Tibial nerve (tissue), 4 donors: ENCODE measurements at regions not wholly inside any gene's neighbourhood (a gene's known extent, or its start where the extent isn't known, plus 50 kb on each side); places are given as distances from the start of the nearest gene placed in this dataset.

Experiments
- CTCF ChIP-seq, 5 experiments: fragments of 200-600 bp in 3 of 5; fragments of 450-650 bp in 2 of 5; sonication (generic) in 3 of 5; IDR thresholded peaks; one replicate each; pipeline ENCODE4 v1.5.1; 2016 to 2019; ENCODE audit warnings: antibody characterized with exemption in 5 of 5, mild to moderate bottlenecking in 3 of 5, moderate library complexity in 2 of 5
- EP300 ChIP-seq, 2 donors: sonication (generic); formaldehyde crosslinking; IDR thresholded peaks; one replicate each; pipeline ENCODE4 v1.6.1; 2017; ENCODE audit warnings: antibody characterized with exemption in 2 of 2, mild to moderate bottlenecking in 1 of 2
- POLR2A ChIP-seq, 2 donors: fragments of 450-650 bp; IDR thresholded peaks; one replicate each; pipeline ENCODE4 v1.6.1; 2017; ENCODE audit warnings: antibody characterized with exemption in 2 of 2, mild to moderate bottlenecking in 2 of 2, moderate library complexity in 2 of 2

- TF ChIP-seq CTCF (IDR thresholded peaks at IDR 0.05): no peak
- no peak for TF ChIP-seq POLR2A (IDR thresholded peaks at IDR 0.05)
- TF ChIP-seq EP300 (IDR thresholded peaks at IDR 0.05): no peak
Measured at GRCh38 chr3:105253225-105253624, 113.5 kb upstream of the ALCAM start.
